OCI-LY1 (cell line): ENCODE measurements at regions not wholly inside any gene's neighbourhood (a gene's known extent, or its start where the extent isn't known, plus 50 kb on each side); places are given as distances from the start of the nearest gene placed in this dataset.

Experiments
- H2AFZ ChIP-seq: fragments of 200-600 bp; sonication (generic), shearing (Covaris generic); 2 replicates; pipeline ENCODE4 v1.6.0; 2014; ENCODE audit warnings: antibody characterized with exemption, mild to moderate bottlenecking, low read length
- H3F3A ChIP-seq: fragments of 200-600 bp; sonication (generic), shearing (Covaris generic); 2 replicates; pipeline ENCODE4 v1.6.0; 2014; ENCODE audit warnings: mild to moderate bottlenecking, antibody characterized with exemption, low read length, moderate library complexity; ENCODE audit not compliant: insufficient read depth
- H3K27ac ChIP-seq: fragments of 200-600 bp; sonication (generic); 2 replicates; pipeline ENCODE4 v1.5.1; 2014; ENCODE audit warnings: low read length, mixed run types, mild to moderate bottlenecking, low read depth; ENCODE audit not compliant: poor library complexity, severe bottlenecking
- H3K27me3 ChIP-seq: fragments of 200-600 bp; sonication (generic); 2 replicates; pipeline ENCODE4 v1.6.0; 2014; ENCODE audit warnings: antibody characterized with exemption, mild to moderate bottlenecking, low read length, moderate library complexity; ENCODE audit not compliant: insufficient read depth
- H3K36me3 ChIP-seq: fragments of 200-600 bp; sonication (generic); 2 replicates; pipeline ENCODE4 v1.6.1; 2014; ENCODE audit warnings: mild to moderate bottlenecking, antibody characterized with exemption, low read length, moderate library complexity, mixed read lengths; ENCODE audit not compliant: insufficient read depth
- H3K4me1 ChIP-seq: fragments of 200-600 bp; sonication (generic); 2 replicates; pipeline ENCODE4 v1.5.1; 2014; ENCODE audit warnings: mild to moderate bottlenecking, low read length, moderate library complexity; ENCODE audit not compliant: insufficient read depth, severe bottlenecking
- H3K4me2 ChIP-seq: fragments of 200-600 bp; sonication (generic), shearing (Covaris generic); 2 replicates; pipeline ENCODE4 v1.6.1; 2014; ENCODE audit warnings: low read length
- H3K4me3 ChIP-seq: fragments of 200-600 bp; sonication (generic); 2 replicates; pipeline ENCODE4 v1.5.1; 2014; ENCODE audit warnings: low read length, low read depth, mild to moderate bottlenecking, mixed read lengths; ENCODE audit not compliant: poor library complexity, severe bottlenecking
- H3K79me2 ChIP-seq: fragments of 200-600 bp; shearing (Covaris generic); 2 replicates; pipeline ENCODE4 v1.6.1; 2016; ENCODE audit warnings: mixed run types, low read length, mixed read lengths; ENCODE audit not compliant: insufficient read depth
- H3K9ac ChIP-seq: fragments of 200-600 bp; sonication (generic), shearing (Covaris generic); 2 replicates; pipeline ENCODE4 v1.6.1; 2014; ENCODE audit warnings: mild to moderate bottlenecking, low read length, mixed read lengths
- H3K9me2 ChIP-seq: fragments of 200-600 bp; sonication (generic), shearing (Covaris generic); 2 replicates; pipeline ENCODE4 v1.6.1; 2014; ENCODE audit warnings: low read depth, mild to moderate bottlenecking, low read length, mixed read lengths
- H3K9me3 ChIP-seq: fragments of 200-600 bp; shearing (Covaris generic); 2 replicates; pipeline ENCODE4 v1.6.1; 2014; ENCODE audit warnings: low read length, mixed read lengths
- H4K20me1 ChIP-seq: fragments of 200-600 bp; sonication (generic), shearing (Covaris generic); 2 replicates; pipeline ENCODE4 v1.6.0; 2016; ENCODE audit warnings: mild to moderate bottlenecking, low read length; ENCODE audit not compliant: insufficient read depth
- CTCF ChIP-seq: fragments of 200-600 bp; sonication (generic), shearing (Covaris generic); IDR thresholded peaks from 2 replicates; pipeline ENCODE4 v1.5.1; 2017; ENCODE audit warnings: mild to moderate bottlenecking, antibody characterized with exemption, low read length, moderate library complexity, mixed read lengths
- EZH2 ChIP-seq: fragments of 200-600 bp; sonication (generic), shearing (Covaris generic); IDR thresholded peaks from 2 replicates; pipeline ENCODE4 v1.8.0; 2017; ENCODE audit warnings: borderline replicate concordance, mixed run types, mild to moderate bottlenecking, antibody characterized with exemption, low read length, moderate library complexity, mixed read lengths

GRCh38 chr1:30520476-30520875 is 202.9 kb downstream of the MATN1 start:
- Histone ChIP-seq H3K9ac (no peak overlapping the region), H3K27me3 (no peaks in the 10 kb centered on the region), H3K4me1 (no peaks in the 10 kb centered on the region), H3K9me2 (no peaks in the 10 kb centered on the region), H3K36me3 (no peaks in the 10 kb centered on the region), H4K20me1 (no peaks in the 10 kb centered on the region), H3K4me2 (no peak overlapping the region), H3K4me3 (no peak overlapping the region), H3F3A (no peaks in the 10 kb centered on the region), H2AFZ (no peak overlapping the region), H3K27ac (no peak overlapping the region), H3K79me2 (no peaks in the 10 kb centered on the region), H3K9me3 (no peaks in the 10 kb centered on the region)
- TF ChIP-seq EZH2 (no peak), CTCF (no peak)

GRCh38 chr1:30519201-30519763 is 204.1 kb downstream of the MATN1 start:
- H3K4me1 ChIP-seq = no peaks in the 10 kb centered on the region
- no peaks in the 10 kb centered on the region for H4K20me1 ChIP-seq
- TF ChIP-seq EZH2 = no peak
- no peak for TF ChIP-seq CTCF
- H3K36me3 ChIP-seq = no peaks in the 10 kb centered on the region
- H3K27me3 ChIP-seq = no peaks in the 10 kb centered on the region
- no peaks in the 10 kb centered on the region for H3K9me2 ChIP-seq
- H3K4me3 ChIP-seq = no peak overlapping the region
- no peaks in the 10 kb centered on the region for H3K9me3 ChIP-seq
- no peak overlapping the region for H3K27ac ChIP-seq
- no peak overlapping the region for H2AFZ ChIP-seq
- no peaks in the 10 kb centered on the region for H3K79me2 ChIP-seq
- H3F3A ChIP-seq = no peaks in the 10 kb centered on the region
- no peak overlapping the region for H3K9ac ChIP-seq
- no peak overlapping the region for H3K4me2 ChIP-seq

- Histone ChIP-seq H3K79me2 (no peaks in the 10 kb centered on the region), H3K27ac (no peak overlapping the region), H3K4me2 (no peak overlapping the region), H3K9me2 (no peaks in the 10 kb centered on the region), H4K20me1 (no peaks in the 10 kb centered on the region), H2AFZ (no peak overlapping the region), H3K27me3 (no peaks in the 10 kb centered on the region), H3K9me3 (no peaks in the 10 kb centered on the region), H3K4me1 (no peaks in the 10 kb centered on the region), H3K9ac (no peak overlapping the region), H3K36me3 (no peaks in the 10 kb centered on the region), H3F3A (no peaks in the 10 kb centered on the region), H3K4me3 (no peak overlapping the region)
- no peak for TF ChIP-seq CTCF
- no peak for TF ChIP-seq EZH2
These were observed 204.7 kb downstream of the MATN1 start for GRCh38 chr1:30518696-30519095.
